Erythroblast (primary cell): ENCODE measurements at regions not wholly inside any gene's neighbourhood (a gene's known extent, or its start where the extent isn't known, plus 50 kb on each side); places are given as distances from the start of the nearest gene placed in this dataset.

ENCODE experiments used
- GATA1 ChIP-seq: IDR thresholded peaks from 2 replicates; pipeline ENCODE4 v1.6.1; 2011; ENCODE audit warnings: low read depth, mild to moderate bottlenecking, control low read depth, low read length, moderate library complexity
- POLR2A ChIP-seq: IDR thresholded peaks from 2 replicates; pipeline ENCODE4 v1.6.1; 2011; ENCODE audit warnings: mild to moderate bottlenecking, low read length

GRCh38 chr21:24737296-24737850, 869.9 kb downstream of the MRPL39 start:
- TF ChIP-seq GATA1: no peak
- no peak for TF ChIP-seq POLR2A
